ENCODE measurements at regions not wholly inside any gene's neighbourhood (a gene's known extent, or its start where the extent isn't known, plus 50 kb on each side); places are given as distances from the start of the nearest gene placed in this dataset.
A peak's percentile ranks its signal among the peaks of the same experiment; 100 is the strongest.

DNA sequence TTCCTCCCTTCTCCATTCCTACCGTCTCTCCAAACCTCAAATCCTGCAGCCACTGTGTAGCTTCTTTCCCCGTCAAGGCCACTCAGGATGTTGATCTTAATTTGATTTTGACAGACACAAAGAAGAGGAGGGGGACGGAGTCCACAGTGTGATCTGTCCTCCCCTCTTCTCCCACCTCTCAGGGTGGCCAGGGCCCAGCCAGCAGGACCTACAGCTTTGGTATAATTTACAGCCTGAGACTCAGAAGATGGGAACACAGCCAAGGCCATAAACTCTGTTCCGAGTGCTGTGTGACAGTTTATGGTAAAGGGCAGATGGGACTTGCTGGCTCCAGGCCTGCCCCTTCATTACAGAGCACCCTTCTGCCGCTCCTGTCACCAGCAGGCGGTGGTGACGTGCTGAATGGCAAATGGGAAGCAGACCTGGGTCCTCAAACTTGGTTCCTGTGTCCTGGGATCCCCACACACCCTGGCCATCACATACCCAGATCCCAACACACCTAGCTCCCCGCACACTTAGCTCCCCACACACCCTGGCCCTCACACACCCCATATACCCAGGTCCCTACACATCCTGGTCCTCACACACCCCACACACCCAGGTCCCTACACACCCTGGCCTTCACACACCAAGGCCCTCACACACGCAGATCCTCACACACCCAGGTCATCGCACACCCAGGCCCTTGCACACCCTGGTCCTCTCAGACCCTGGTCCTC, 71.6 kb downstream of the CD2 start:
- TF ChIP-seq, protein P1, sequence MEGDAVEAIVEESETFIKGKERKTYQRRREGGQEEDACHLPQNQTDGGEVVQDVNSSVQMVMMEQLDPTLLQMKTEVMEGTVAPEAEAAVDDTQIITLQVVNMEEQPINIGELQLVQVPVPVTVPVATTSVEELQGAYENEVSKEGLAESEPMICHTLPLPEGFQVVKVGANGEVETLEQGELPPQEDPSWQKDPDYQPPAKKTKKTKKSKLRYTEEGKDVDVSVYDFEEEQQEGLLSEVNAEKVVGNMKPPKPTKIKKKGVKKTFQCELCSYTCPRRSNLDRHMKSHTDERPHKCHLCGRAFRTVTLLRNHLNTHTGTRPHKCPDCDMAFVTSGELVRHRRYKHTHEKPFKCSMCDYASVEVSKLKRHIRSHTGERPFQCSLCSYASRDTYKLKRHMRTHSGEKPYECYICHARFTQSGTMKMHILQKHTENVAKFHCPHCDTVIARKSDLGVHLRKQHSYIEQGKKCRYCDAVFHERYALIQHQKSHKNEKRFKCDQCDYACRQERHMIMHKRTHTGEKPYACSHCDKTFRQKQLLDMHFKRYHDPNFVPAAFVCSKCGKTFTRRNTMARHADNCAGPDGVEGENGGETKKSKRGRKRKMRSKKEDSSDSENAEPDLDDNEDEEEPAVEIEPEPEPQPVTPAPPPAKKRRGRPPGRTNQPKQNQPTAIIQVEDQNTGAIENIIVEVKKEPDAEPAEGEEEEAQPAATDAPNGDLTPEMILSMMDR (conservative IDR thresholded peaks at IDR 0.05; ENCODE audit: low read length): 0 out of 2 replicates have a peak, but pooled peaks have one; percentile 16
- no peak for TF ChIP-seq EZH2phosphoT487 (IDR thresholded peaks at IDR 0.05; ENCODE audit: borderline replicate concordance)
